IPS-20b (cell line): ENCODE measurements at regions not wholly inside any gene's neighbourhood (a gene's known extent, or its start where the extent isn't known, plus 50 kb on each side); places are given as distances from the start of the nearest gene placed in this dataset.

ENCODE experiments used
- H3K27ac ChIP-seq: one replicate; pipeline ENCODE4 v1.5.1; 2013; ENCODE audit warnings: low read length
- H3K27me3 ChIP-seq: 2 replicates; pipeline ENCODE4 v1.6.1; 2013; ENCODE audit warnings: mild to moderate bottlenecking, low read length, inconsistent platforms; ENCODE audit not compliant: insufficient read depth
- H3K36me3 ChIP-seq: 2 replicates; pipeline ENCODE4 v1.6.1; 2013; ENCODE audit warnings: low read depth, mild to moderate bottlenecking, inconsistent platforms, low read length, moderate library complexity; ENCODE audit not compliant: insufficient read depth
- H3K4me1 ChIP-seq: 2 replicates; pipeline ENCODE4 v1.6.1; 2013; ENCODE audit warnings: mild to moderate bottlenecking, control low read depth, inconsistent platforms, low read length, moderate library complexity; ENCODE audit not compliant: insufficient read depth
- H3K4me3 ChIP-seq: 2 replicates; pipeline ENCODE4 v1.5.1; 2013; ENCODE audit warnings: mild to moderate bottlenecking, low read length, inconsistent platforms
- H3K9ac ChIP-seq: 2 replicates; pipeline ENCODE4 v1.6.1; 2013; ENCODE audit warnings: low read depth, mild to moderate bottlenecking, inconsistent platforms, low read length, moderate library complexity
- H3K9me3 ChIP-seq: 2 replicates; pipeline ENCODE4 v1.6.1; 2013; ENCODE audit warnings: mild to moderate bottlenecking, low read depth, low read length, inconsistent platforms; ENCODE audit not compliant: insufficient read depth

DNA sequence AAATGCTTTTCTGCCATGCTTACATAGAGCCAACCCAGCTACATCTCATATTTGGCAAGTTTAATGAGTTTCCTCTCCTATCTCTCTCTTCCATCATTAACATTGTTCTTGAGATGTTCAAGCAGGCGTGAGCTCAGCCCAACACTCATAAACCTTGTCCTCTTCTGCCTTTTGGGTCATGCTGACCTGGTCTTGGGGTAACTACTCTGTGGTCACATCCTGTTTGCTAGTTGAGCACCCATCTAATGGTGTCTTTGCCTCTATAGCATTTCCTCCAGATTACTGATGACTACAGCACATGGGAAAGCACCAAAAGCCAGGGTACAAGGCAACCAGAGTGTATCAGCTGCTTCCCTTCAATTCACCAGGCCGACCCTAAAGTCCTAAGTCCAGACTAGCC is 366.9 kb upstream of the HNRNPA3 start:
- no peak overlapping the region for H3K27ac ChIP-seq
- no peaks in the 10 kb centered on the region for H3K9me3 ChIP-seq

DNA sequence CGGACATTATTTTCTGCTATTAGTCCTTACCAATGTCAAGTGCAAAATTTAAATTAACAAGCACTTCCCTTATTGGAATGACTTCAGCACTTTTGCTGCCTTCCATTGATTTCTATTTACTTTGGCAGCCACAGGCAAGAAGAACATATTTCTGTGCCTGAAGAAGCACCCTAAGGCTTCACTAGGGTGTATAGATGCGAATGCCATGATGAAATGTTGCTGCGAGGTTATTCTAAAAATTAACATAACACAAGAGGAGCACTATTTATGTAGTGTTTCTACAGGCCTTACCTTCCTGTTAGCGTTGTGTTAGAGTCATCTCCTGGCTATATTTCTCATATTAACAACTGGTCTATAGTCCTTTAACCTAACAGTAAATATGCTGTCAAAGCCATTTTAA is 365.0 kb upstream of the HNRNPA3 start:
- Histone ChIP-seq H3K9ac (no peak overlapping the region), H3K9me3 (no peaks in the 10 kb centered on the region), H3K4me3 (no peak overlapping the region), H3K4me1 (peaks cover 10% of the 10 kb centered on the region; the same call in 1 of the 2 replicates), H3K36me3 (no peaks in the 10 kb centered on the region), H3K27ac (no peak overlapping the region), H3K27me3 (no peaks in the 10 kb centered on the region)

More for the DNA sequence above, 366.9 kb upstream of the HNRNPA3 start:
- Histone ChIP-seq H3K4me1 (no peaks in the 10 kb centered on the region), H3K36me3 (no peaks in the 10 kb centered on the region), H3K27me3 (no peaks in the 10 kb centered on the region), H3K4me3 (no peak overlapping the region), H3K9ac (no peak overlapping the region)

DNA sequence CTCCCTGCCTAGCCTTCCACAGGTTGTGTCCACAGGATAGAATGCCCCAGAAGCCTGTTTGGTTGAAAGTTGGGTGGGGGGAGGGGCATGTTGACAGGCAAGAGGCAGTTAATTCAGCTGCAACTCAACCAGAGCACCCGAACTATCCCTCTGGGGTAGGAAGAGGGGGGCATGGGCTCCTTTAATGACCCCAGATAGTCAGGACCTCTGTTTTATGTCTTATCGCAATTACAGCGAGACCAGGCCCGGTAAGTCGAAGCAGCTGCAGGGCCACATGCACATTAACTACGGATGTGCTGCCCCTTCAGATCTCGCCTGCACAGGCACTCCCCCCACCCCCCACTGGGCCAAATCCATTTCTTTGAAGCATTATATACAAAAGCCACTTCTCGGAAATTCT is 363.8 kb upstream of the HNRNPA3 start:
- H3K4me3 ChIP-seq, result no peak overlapping the region
- no peaks in the 10 kb centered on the region for H3K36me3 ChIP-seq
- H3K9me3 ChIP-seq, result no peaks in the 10 kb centered on the region
- H3K27me3 ChIP-seq, result no peaks in the 10 kb centered on the region
- no peak overlapping the region for H3K9ac ChIP-seq
- H3K27ac ChIP-seq, result no peak overlapping the region
- peaks cover 12% of the 10 kb centered on the region; the same call in 1 of the 2 replicates for H3K4me1 ChIP-seq

DNA sequence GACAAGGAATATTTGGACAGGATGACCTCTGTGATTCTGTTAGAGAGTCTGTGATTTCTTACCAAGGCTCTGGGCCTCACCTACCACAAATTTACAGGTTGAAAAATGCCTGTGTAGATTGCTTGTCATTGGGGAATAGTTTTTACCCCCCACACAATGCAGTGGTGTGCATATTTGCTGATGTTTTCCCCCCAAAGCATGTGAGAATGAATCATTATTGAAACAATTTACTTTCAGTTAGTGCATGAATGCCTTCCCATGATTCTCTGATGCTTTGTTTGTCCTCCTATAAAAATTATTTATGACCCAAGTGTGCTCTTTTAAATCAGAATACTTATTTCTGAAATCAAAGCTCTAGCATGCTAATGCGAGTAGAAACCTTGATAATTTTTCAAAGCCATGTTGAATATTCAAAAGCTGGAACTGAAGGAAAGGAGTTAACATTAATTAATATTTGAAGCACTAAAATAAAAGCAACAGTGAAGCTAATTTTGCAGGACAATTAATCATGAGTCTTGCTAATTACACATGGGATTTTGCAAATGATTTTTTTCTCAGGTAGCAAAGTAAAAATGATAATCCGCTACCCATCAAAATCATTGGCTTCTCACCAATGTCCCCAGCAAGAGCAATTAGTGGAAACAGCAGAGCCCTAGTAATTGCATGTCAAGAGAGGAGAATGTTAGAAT is 361.2 kb upstream of the HNRNPA3 start:
- H3K27me3 ChIP-seq, result no peaks in the 10 kb centered on the region
- no peaks in the 10 kb centered on the region for H3K36me3 ChIP-seq
- peaks cover 12% of the 10 kb centered on the region; the same call in 1 of the 2 replicates for H3K4me1 ChIP-seq
- no peak overlapping the region for H3K9ac ChIP-seq
- H3K4me3 ChIP-seq, result no peak overlapping the region
- no peaks in the 10 kb centered on the region for H3K9me3 ChIP-seq
- no peak overlapping the region for H3K27ac ChIP-seq

DNA sequence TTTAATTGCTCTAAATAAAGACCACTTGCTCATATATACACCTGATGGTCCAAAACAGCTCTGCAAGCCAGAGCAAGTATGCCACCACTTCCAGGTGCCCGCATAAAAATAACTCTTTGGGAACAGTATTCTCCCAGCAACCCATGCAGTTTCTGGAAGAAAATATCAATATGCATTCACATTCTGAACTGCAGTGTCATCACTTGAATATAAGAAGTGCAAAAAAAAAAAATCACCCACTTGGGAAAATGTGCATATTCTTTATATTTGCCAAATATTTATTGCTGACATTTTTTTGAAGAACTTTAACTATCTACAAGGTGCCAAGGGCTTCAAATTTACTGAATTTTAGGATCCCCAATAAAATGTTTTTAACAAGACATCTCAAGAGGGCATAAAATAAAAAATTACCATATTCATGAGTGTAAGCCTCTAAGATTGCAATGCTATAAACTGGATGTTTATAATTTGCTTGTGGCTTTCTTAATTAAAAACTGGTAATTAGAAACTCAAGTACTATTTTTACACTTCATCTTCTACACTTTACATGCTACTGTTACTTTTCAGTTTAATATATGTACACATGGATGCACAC is 360.6 kb upstream of the HNRNPA3 start:
- no peak overlapping the region for H3K27ac ChIP-seq
- no peaks in the 10 kb centered on the region for H3K27me3 ChIP-seq
- H3K9ac ChIP-seq, result no peak overlapping the region
- H3K4me3 ChIP-seq, result no peak overlapping the region
- no peaks in the 10 kb centered on the region for H3K9me3 ChIP-seq
- no peaks in the 10 kb centered on the region for H3K36me3 ChIP-seq
- H3K4me1 ChIP-seq, result peaks cover 12% of the 10 kb centered on the region; the same call in 1 of the 2 replicates

DNA sequence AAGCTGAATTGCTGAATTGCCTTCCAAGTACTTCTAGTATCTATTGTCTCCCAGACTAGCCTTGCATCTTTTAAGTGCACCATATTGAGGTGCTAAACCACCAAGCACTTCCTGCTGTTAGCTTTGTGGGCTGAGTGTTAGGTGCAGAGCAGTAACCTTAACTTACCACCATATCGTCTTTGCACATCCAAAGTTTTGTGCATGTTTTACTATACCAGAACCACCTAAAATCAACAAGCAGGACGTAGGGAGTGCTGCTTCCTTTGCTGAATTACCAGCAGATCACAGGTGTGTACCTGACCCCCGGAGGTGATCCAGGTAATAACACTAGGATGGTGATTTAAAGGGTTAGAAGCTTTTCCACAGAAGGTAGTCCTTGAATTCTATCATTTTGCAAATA is 359.9 kb upstream of the HNRNPA3 start:
- H3K9ac ChIP-seq, result no peak overlapping the region

DNA sequence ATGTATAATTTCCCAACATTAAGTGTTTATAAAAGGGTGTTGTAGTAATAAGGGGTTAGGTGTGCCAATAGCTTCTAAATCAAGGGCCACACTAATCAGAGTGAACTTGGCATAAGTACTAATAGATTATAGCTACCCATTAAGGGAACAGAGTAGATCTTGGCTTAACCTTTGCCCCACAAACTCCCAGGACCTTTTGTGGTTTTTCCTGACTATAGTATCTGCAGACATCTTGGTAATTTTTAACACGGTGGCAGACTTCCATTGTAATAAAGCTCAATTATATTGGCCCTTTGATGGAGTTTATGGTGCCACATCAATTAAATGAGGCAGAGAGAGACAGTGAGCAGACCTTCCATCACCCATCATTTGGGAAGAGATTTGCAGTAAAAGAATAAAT is 358.5 kb upstream of the HNRNPA3 start:
- H3K4me1 ChIP-seq, result peaks cover 12% of the 10 kb centered on the region; the same call in 1 of the 2 replicates
- H3K27me3 ChIP-seq, result no peaks in the 10 kb centered on the region
- H3K4me3 ChIP-seq, result no peak overlapping the region
- H3K27ac ChIP-seq, result no peak overlapping the region
- no peaks in the 10 kb centered on the region for H3K36me3 ChIP-seq
- H3K9ac ChIP-seq, result no peak overlapping the region
- H3K9me3 ChIP-seq, result no peaks in the 10 kb centered on the region

More for the DNA sequence above, 359.9 kb upstream of the HNRNPA3 start:
- H3K27me3 ChIP-seq, result no peaks in the 10 kb centered on the region
- no peak overlapping the region for H3K4me3 ChIP-seq
- no peaks in the 10 kb centered on the region for H3K9me3 ChIP-seq
- H3K4me1 ChIP-seq, result peaks cover 12% of the 10 kb centered on the region; the same call in 1 of the 2 replicates
- H3K36me3 ChIP-seq, result no peaks in the 10 kb centered on the region
- no peak overlapping the region for H3K27ac ChIP-seq

DNA sequence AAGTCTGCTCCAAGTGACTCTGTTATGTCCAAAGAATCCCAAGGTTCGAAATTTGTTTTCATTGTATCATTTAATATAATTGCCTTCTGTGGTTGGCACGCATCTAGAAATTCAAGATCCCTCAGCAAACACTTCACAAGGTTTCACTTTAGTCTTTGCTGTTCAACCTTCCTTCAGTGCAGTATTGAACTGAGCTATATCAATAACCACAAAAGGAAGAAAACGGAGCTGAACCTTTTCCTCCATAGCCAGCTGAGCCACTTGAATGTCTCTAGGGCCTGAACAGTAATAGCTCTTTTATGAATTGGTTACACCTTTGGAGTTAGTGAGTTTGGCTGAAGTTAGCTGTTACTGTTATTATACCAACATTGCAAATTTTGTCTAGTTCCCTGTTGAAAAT is 357.7 kb upstream of the HNRNPA3 start:
- H3K9me3 ChIP-seq, result no peaks in the 10 kb centered on the region
- H3K4me1 ChIP-seq, result peaks cover 12% of the 10 kb centered on the region; the same call in 1 of the 2 replicates
- H3K9ac ChIP-seq, result no peak overlapping the region
- no peaks in the 10 kb centered on the region for H3K27me3 ChIP-seq
- no peaks in the 10 kb centered on the region for H3K36me3 ChIP-seq
- no peak overlapping the region for H3K4me3 ChIP-seq
- H3K27ac ChIP-seq, result no peak overlapping the region

DNA sequence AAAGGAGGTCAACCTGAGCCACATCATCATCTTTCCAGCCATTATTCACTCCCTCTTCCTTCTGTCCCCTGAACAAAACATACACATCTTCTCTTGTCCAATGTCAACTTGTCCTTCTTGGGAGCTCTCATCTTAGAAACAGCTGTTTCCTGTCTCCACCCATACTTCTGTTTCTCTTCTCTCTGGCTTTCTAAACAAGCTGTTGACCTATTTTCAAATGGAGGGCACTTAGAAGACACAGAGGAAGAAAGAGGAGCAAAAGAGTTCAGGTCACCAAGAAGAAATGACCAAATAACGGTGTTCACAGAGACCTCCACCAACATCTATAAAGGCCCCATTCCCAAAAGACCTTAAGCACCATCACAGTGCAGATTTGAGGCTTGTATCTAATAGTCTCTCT is 355.9 kb upstream of the HNRNPA3 start:
- H3K4me3 ChIP-seq, result no peak overlapping the region
- no peaks in the 10 kb centered on the region for H3K27me3 ChIP-seq
- H3K9ac ChIP-seq, result no peak overlapping the region
- H3K36me3 ChIP-seq, result no peaks in the 10 kb centered on the region
- H3K27ac ChIP-seq, result no peak overlapping the region
- peaks cover 8% of the 10 kb centered on the region; the same call in 1 of the 2 replicates for H3K4me1 ChIP-seq
- no peaks in the 10 kb centered on the region for H3K9me3 ChIP-seq

DNA sequence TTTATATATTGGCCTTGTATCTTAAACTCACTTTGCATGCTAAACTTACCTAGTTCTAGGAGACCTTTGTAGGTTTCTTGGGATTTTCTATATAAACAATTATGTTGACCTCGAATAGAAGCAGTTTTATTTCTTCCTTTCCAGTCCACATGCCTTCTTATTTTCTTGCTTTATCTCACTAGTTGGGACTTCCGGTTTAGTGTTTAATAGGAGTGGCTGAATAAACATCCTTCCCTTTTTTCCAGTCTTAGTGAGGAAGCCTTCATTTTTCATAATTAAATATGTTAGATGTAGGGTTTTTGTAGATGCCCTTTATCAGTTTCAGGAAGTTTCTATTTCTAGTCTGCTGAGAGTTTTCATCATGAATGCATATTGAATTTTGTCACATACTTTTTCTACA is 347.3 kb upstream of the HNRNPA3 start:
- Histone ChIP-seq H3K36me3 (no peaks in the 10 kb centered on the region), H3K4me1 (no peaks in the 10 kb centered on the region), H3K27me3 (no peaks in the 10 kb centered on the region), H3K27ac (no peak overlapping the region), H3K9ac (no peak overlapping the region), H3K9me3 (no peaks in the 10 kb centered on the region), H3K4me3 (no peak overlapping the region)

DNA sequence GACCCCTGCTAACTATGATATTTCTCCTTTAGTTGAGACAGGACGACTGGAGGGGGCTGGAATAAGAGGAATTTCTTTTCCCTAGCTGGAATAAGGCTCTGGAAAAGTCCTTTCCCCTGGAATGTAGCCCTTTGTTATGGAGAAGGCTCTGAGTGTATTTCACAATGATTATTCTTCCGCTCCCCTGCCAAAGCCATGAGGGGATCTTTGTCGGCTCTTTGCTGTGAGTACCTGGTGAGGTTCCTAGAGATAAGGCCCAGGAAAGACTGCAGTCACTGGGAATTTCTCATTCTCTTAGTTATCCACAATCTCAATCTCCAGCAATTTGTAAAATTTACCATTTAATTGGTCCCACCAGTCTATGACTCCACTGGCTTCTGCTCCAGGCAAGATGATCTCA is 340.2 kb upstream of the HNRNPA3 start:
- Histone ChIP-seq H3K27me3 (no peaks in the 10 kb centered on the region), H3K27ac (no peak overlapping the region), H3K4me3 (no peak overlapping the region), H3K4me1 (peaks cover 12% of the 10 kb centered on the region; the same call in 1 of the 2 replicates), H3K36me3 (peaks cover 5% of the 10 kb centered on the region; the same call in 1 of the 2 replicates), H3K9ac (no peak overlapping the region), H3K9me3 (peaks cover 14% of the 10 kb centered on the region)

DNA sequence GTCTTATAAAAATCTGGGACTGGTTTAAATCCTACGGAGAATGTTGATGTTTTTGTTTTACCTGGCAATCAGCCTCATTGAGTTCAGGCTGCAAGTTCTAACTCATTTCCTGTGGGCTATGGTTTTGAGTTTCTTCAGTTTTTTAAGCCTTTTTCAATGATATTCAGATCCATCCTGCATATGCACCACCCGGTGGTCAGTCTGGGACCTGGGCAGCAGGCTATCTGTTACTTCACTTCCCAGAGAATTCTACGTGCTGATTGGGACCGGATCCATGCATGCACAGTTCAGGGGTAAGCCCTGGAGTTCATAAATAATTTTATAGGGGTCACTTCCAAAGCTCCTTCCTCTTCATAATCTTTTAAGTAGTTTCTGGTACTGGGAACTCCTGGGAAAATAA is 339.2 kb upstream of the HNRNPA3 start:
- Histone ChIP-seq H3K4me3 (no peak overlapping the region), H3K36me3 (peaks cover 5% of the 10 kb centered on the region; the same call in 1 of the 2 replicates), H3K9ac (no peak overlapping the region), H3K27me3 (no peaks in the 10 kb centered on the region), H3K9me3 (peaks cover 14% of the 10 kb centered on the region), H3K27ac (no peak overlapping the region), H3K4me1 (peaks cover 12% of the 10 kb centered on the region; the same call in 1 of the 2 replicates)
